ENCODE measurements at regions not wholly inside any gene's neighbourhood (a gene's known extent, or its start where the extent isn't known, plus 50 kb on each side); places are given as distances from the start of the nearest gene placed in this dataset.
A peak's percentile ranks its signal among the peaks of the same experiment; 100 is the strongest.

- DNase-seq = no peak
- in situ Hi-C loops (cut with HindIII; ENCODE audit: low pct_ligation_motif_present, low pct_unique_long_range_greater_than_20kb, low sequenced_read_pairs) = no loop called here
Observed at GRCh38 chr7:49417034-49417433, 356.4 kb upstream of the VWC2 start.

DNA sequence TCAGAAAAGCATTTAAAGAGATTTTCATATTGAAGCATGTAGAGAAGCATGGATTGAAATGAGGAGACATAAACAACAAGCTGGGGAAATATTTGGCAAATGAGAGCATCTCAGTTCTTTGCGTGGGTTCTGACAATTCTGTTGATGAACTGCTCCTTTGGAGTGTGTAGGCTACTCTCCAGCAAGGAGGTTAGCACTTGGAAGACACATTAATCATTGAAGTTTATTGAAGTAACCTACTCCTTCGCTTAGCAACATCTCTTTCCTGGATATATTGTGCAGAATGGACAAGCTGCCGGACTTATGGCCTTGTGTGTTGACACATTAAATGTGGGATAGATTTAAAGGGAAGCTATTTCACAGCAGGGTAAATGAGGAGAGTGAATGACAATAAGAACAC lies 354.5 kb upstream of the VWC2 start:
- DNase-seq = no peak
- in situ Hi-C loops (cut with HindIII; ENCODE audit: low pct_ligation_motif_present, low pct_unique_long_range_greater_than_20kb, low sequenced_read_pairs) = no loop called here

- no peak for DNase-seq
Observed at GRCh38 chr7:49422564-49422963, 350.9 kb upstream of the VWC2 start.

GRCh38 chr7:49424109-49424508 lies 349.3 kb upstream of the VWC2 start:
- DNase-seq = no peak
- in situ Hi-C loops (cut with HindIII; ENCODE audit: low pct_ligation_motif_present, low pct_unique_long_range_greater_than_20kb, low sequenced_read_pairs) = no loop called here

More at GRCh38 chr7:49422564-49422963, 350.9 kb upstream of the VWC2 start:
- in situ Hi-C loops (cut with HindIII; ENCODE audit: low pct_ligation_motif_present, low pct_unique_long_range_greater_than_20kb, low sequenced_read_pairs) = no loop called here

DNA sequence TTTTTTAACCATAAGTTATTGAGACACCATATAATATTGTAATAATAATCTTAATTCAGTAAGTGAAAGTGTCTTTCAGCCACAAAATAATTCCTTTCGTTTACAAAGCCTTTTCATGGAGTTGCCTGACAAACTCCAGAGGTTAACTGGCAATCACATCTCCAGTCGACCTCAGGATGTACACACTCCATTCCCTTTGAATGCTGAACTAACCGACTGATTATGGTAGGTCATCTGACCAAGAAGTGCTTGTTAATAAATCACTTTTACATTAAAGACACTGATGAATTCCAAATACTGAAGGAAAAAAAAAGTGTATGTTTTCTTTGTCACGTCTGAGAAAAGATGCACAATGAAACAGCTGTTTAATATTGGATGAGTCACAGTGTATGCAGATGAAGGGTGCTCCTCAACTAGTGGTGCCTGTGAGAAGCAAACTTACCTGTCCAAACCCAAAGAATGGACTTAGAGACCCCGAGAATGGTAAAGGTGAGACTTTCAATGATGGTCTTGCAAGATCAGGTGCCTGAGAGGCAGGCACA lies 348.1 kb upstream of the VWC2 start:
- DNase-seq = no peak
- in situ Hi-C loops (cut with HindIII; ENCODE audit: low pct_ligation_motif_present, low pct_unique_long_range_greater_than_20kb, low sequenced_read_pairs) = no loop called here

DNA sequence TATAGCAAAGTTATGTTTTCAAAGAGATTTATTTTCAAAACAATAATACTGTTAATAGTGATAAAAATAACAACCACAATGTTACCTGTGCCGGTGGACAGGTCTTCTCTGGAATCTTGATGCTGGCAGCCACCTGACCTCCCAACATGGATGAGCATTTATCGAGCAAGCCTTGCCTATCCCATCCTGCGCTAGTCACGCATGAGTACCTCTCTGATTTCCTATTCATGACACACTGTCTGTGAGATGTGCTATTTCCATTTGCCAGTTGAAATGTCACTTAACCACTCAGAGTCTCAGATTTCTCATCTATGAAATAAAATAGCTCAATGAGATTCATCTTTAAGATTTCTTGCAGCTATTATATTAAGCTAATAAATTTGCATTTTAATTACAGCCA lies 341.2 kb upstream of the VWC2 start:
- in situ Hi-C loops (cut with HindIII; ENCODE audit: low pct_ligation_motif_present, low pct_unique_long_range_greater_than_20kb, low sequenced_read_pairs) = no loop called here
- DNase-seq = no peak

DNA sequence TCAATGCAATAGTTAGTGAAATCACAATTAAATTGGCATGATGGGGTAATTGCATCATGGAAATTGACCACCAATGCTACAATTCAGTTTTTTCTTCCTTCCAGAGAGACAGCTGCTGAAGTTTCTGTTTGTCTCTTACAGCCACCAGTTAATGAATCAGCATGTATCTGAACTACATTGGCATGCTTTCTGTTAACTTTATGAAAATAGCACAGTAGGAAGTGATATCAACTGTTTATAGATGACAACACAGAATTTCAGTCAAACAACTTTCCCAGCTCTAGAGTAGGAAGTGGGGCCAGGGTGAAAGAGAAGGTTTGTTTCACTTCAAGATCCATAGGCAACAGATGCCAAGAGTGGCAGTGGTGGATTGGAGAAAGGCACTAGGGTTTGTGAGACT lies 339.6 kb upstream of the VWC2 start:
- in situ Hi-C loops (cut with HindIII; ENCODE audit: low pct_ligation_motif_present, low pct_unique_long_range_greater_than_20kb, low sequenced_read_pairs) = no loop called here
- DNase-seq = no peak

- DNase-seq = no peak
- in situ Hi-C loops (cut with HindIII; ENCODE audit: low pct_ligation_motif_present, low pct_unique_long_range_greater_than_20kb, low sequenced_read_pairs) = no loop called here
Observed at GRCh38 chr7:49434846-49435245, 338.6 kb upstream of the VWC2 start.

GRCh38 chr7:49438281-49438680 lies 335.2 kb upstream of the VWC2 start:
- in situ Hi-C loops (cut with HindIII; ENCODE audit: low pct_ligation_motif_present, low pct_unique_long_range_greater_than_20kb, low sequenced_read_pairs) = no loop called here
- DNase-seq = no peak

- in situ Hi-C loops (cut with HindIII; ENCODE audit: low pct_ligation_motif_present, low pct_unique_long_range_greater_than_20kb, low sequenced_read_pairs) = no loop called here
- DNase-seq = no peak
Observed at GRCh38 chr7:49443515-49443914, 329.9 kb upstream of the VWC2 start.

DNA sequence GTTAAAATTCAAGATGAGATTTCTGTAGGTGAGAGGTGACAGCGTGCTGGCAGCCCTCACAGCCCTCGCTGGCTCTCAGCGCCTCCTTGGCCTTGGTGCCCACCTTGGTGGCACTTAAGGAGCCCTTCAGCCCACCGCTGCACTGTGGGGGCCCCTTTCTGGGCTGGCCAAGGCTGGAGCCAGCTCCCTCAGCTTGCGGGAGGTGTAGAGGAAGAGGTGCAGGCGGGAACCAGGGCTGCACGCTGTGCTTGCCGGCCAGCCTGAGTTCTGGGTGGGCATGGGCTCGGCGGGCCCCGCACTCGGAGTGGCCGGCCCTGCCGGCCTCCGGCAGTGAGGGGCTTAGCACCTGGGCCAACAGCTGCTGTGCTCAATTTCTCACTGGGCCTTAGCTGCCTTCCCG lies 320.0 kb upstream of the VWC2 start:
- in situ Hi-C loops (cut with HindIII; ENCODE audit: low pct_ligation_motif_present, low pct_unique_long_range_greater_than_20kb, low sequenced_read_pairs) = no loop called here

GRCh38 chr7:49479441-49479840 lies 294.0 kb upstream of the VWC2 start:
- in situ Hi-C loops (cut with HindIII; ENCODE audit: low pct_ligation_motif_present, low pct_unique_long_range_greater_than_20kb, low sequenced_read_pairs) = no loop called here
- DNase-seq = no peak

More for the DNA sequence above, 320.0 kb upstream of the VWC2 start:
- DNase-seq = no peak

DNA sequence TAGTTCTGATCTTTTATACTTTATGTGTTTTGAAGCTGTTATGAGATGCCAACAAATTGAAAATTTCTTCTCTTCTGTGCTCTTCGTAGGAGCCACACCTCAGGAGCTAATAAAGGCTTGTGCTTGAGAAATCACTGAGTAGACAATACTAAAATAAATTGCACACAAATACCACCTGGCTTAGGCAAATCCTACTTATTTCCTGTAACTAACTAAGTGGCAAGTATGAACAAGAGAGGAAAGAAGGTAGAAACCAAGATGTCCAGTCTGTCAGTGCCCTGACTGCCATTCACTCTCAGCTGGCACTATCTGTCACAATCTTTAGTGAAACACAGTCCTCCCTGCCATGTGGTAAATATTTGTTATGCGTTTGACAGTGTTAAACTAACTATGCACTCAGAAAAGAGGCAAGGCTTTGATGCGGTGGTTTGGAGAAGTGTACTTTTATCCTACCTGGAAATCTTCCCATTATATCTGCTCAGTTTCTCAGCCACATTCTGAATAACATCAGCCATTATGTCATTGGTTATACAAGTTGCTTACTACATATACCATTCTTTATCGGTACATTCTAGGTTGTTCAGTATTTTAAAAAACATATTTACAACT lies 293.4 kb upstream of the VWC2 start:
- no peak for DNase-seq
- in situ Hi-C loops (cut with HindIII; ENCODE audit: low pct_ligation_motif_present, low pct_unique_long_range_greater_than_20kb, low sequenced_read_pairs) = no loop called here

DNA sequence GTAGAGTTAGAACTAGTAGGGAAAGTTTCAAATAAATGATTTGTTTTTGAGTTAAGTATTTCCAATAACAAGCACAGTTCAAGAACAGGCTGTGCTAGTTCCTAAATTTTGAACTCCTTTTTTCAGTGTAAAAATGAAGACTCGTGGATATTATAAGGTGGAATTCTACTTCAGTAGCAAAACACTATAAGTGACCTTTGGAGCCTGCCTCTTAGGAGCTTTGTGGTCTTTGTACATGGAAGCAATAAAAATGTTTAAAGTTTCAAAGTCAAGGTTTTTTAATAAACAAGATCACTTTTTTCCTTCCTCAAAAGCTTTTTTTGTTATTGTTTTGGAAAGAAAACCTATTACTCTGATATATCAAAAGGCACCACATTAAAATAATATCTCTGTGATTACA lies 292.4 kb upstream of the VWC2 start:
- in situ Hi-C loops (cut with HindIII; ENCODE audit: low pct_ligation_motif_present, low pct_unique_long_range_greater_than_20kb, low sequenced_read_pairs) = no loop called here
- no peak for DNase-seq

- peak; percentile 54 for DNase-seq
Observed at GRCh38 chr7:49483142-49483541, 290.3 kb upstream of the VWC2 start.

DNA sequence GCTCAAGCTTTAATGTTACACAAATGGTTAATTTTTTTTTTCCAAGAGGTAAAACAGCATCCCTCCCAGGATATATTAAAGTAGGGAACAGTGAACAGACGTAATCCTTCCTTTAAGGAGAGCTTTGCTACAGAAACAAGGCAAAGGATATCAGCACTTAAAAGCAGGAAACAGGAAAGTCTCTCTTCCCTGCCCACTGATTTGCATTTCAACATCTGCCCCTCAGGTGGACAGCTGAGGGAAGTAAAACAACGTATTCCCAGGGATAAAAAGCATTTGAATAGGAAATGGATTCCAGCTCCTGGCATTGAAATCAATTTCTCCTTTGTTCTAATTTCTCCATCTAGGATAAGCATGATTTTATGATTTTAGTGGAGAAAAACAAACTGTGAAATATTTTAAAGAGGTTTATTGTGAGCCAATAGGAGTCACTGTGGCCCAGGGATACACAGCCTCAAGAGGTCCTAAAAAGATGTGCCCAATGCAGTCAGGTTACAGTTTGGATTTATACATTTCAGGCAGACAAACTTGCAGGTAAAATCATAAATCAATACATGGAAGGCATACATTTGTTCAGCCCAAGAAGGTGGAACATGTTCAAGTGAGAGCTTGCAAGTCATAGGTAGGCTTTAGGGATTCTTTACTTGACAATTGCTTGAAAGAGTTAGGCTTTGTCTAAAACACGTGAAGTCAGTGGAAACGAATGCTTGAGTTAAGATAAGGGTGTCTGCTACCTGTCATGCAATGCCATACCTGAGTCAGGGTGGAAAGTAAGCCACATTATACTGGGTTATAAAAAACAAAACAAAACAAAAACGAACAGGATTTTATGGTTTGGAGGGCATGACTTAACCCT lies 286.2 kb upstream of the VWC2 start:
- in situ Hi-C loops (cut with HindIII; ENCODE audit: low pct_ligation_motif_present, low pct_unique_long_range_greater_than_20kb, low sequenced_read_pairs) = no loop called here
- DNase-seq = no peak

More at GRCh38 chr7:49483142-49483541, 290.3 kb upstream of the VWC2 start:
- in situ Hi-C loops (cut with HindIII; ENCODE audit: low pct_ligation_motif_present, low pct_unique_long_range_greater_than_20kb, low sequenced_read_pairs) = no loop called here

DNA sequence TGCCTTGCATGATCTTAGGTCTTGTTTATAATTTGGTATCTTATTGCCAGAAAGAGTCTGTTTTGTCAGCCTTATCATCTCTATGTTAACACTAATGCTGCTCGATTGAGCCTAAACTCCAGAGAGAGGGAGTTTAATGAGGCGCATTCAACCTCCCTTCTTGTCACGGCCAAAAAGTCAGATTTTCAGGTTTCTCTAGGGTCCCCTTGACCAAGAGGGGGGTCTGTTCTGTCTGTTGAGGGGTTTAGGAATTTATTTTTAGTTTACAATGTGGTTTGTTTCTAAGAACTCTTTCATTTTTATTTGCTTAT lies 285.7 kb upstream of the VWC2 start:
- in situ Hi-C loops (cut with HindIII; ENCODE audit: low pct_ligation_motif_present, low pct_unique_long_range_greater_than_20kb, low sequenced_read_pairs) = no loop called here
- DNase-seq = no peak

DNA sequence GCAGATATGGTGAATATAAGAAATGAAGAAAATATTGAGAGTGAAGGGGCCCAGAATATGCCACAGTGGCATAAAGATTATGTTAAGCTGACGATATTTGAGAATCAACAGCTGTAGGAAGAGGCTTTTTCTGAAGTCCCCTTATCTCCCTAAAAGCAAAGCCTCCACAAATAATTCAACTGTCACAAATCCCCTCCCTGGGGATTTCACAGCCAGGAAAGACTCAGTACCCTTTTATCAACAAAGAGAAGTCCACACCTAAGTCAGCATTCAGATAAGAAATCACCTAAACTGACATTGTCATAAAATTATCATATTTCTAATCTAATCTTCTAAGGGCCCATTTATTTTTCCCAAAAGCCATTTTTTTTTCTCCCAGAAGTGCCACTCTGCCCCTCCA lies 284.9 kb upstream of the VWC2 start:
- in situ Hi-C loops (cut with HindIII; ENCODE audit: low pct_ligation_motif_present, low pct_unique_long_range_greater_than_20kb, low sequenced_read_pairs) = no loop called here
- DNase-seq = no peak

GRCh38 chr7:49497471-49497870 lies 276.0 kb upstream of the VWC2 start:
- DNase-seq = no peak
- in situ Hi-C loops (cut with HindIII; ENCODE audit: low pct_ligation_motif_present, low pct_unique_long_range_greater_than_20kb, low sequenced_read_pairs) = no loop called here

- in situ Hi-C loops (cut with HindIII; ENCODE audit: low pct_ligation_motif_present, low pct_unique_long_range_greater_than_20kb, low sequenced_read_pairs) = no loop called here
- no peak for DNase-seq
Observed at GRCh38 chr7:49500741-49501140, 272.7 kb upstream of the VWC2 start.
